ENCODE measurements at regions not wholly inside any gene's neighbourhood (a gene's known extent, or its start where the extent isn't known, plus 50 kb on each side); places are given as distances from the start of the nearest gene placed in this dataset.

DNA sequence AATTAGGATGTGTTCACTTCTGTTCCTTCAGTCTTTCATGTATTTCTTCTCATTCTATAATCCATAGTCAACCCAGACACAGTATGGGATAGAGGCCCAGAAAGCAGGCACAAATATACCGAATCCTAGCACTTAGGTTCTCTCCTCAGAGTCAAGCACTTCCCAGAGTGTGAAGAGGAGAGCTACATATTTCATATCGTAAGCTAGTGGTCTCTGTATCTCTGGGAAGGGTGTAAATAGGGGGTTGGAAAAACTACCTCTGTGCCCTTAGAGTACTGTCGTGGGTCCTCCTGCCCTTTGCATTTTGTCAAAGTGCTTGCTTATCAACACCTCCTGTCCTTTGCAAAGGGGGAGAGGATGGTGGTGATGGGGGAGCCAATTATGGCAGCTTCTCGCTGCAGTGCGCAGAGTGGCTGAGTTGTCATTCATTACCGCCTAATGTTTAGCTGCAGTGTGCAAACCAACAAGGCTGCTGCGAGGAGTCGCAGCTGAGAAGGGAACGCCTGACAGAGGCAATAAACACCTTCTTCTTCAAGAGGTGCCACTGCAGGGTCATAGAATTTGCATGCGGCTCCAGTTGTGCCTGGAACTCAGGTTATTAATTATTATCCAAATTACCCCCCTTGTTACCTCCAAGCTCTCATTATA is 182.7 kb downstream of the NUF2 start:
- Histone ChIP-seq H3K4me1 (no peaks in the 10 kb centered on the region), H3K27ac (no peak overlapping the region), H3K4me3 (no peak overlapping the region), H3K27me3 (no peaks in the 10 kb centered on the region), H3K36me3 (ENCODE audit: low read depth, missing control alignments) (no peaks in the 10 kb centered on the region), H3K9me3 (no peaks in the 10 kb centered on the region)
- WGBS, 2 donors: 75 to 84% methylated on average over 10 of the region's 10 CpGs
- no peak for DNase-seq
- TF ChIP-seq, protein P1, sequence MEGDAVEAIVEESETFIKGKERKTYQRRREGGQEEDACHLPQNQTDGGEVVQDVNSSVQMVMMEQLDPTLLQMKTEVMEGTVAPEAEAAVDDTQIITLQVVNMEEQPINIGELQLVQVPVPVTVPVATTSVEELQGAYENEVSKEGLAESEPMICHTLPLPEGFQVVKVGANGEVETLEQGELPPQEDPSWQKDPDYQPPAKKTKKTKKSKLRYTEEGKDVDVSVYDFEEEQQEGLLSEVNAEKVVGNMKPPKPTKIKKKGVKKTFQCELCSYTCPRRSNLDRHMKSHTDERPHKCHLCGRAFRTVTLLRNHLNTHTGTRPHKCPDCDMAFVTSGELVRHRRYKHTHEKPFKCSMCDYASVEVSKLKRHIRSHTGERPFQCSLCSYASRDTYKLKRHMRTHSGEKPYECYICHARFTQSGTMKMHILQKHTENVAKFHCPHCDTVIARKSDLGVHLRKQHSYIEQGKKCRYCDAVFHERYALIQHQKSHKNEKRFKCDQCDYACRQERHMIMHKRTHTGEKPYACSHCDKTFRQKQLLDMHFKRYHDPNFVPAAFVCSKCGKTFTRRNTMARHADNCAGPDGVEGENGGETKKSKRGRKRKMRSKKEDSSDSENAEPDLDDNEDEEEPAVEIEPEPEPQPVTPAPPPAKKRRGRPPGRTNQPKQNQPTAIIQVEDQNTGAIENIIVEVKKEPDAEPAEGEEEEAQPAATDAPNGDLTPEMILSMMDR (IDR thresholded peaks at IDR 0.05): no peak
- TF ChIP-seq POLR2A (IDR thresholded peaks at IDR 0.05): no peak
- intact Hi-C loops (cut with DNase I; ENCODE audit: low total_unique reads): no loop called here

DNA sequence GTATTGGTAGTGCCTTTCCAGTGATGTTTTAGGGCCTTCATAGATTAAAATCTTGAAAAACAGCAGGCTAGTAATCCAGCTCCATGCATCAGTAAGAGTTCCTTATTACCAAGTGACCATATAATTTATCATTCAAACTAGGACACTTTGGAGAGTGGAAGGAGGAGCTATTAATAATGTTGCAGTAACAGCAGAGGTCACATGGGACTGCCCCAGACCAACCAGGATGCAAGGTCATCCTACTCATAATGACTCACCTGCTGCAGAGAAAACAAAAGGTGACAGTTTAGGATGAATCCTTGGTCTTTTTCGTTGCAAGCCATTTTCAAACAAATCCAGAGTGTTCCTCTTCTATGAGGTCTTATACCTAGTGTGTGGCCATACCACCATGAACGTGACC is 187.4 kb downstream of the NUF2 start:
- H3K4me1 ChIP-seq: no peaks in the 10 kb centered on the region
- DNase-seq: no peak
- H3K27ac ChIP-seq: no peak overlapping the region
- intact Hi-C loops (cut with DNase I; ENCODE audit: low total_unique reads): no loop called here
- no peaks in the 10 kb centered on the region for H3K9me3 ChIP-seq
- H3K4me3 ChIP-seq: no peak overlapping the region
- H3K36me3 ChIP-seq (ENCODE audit: low read depth, missing control alignments): no peaks in the 10 kb centered on the region
- H3K27me3 ChIP-seq: no peaks in the 10 kb centered on the region
- 68 to 80% methylated on average over 2 of the region's 2 CpGs for WGBS, 2 donors
- TF ChIP-seq, protein P1 (IDR thresholded peaks at IDR 0.05): no peak
- TF ChIP-seq POLR2A (IDR thresholded peaks at IDR 0.05): no peak

DNA sequence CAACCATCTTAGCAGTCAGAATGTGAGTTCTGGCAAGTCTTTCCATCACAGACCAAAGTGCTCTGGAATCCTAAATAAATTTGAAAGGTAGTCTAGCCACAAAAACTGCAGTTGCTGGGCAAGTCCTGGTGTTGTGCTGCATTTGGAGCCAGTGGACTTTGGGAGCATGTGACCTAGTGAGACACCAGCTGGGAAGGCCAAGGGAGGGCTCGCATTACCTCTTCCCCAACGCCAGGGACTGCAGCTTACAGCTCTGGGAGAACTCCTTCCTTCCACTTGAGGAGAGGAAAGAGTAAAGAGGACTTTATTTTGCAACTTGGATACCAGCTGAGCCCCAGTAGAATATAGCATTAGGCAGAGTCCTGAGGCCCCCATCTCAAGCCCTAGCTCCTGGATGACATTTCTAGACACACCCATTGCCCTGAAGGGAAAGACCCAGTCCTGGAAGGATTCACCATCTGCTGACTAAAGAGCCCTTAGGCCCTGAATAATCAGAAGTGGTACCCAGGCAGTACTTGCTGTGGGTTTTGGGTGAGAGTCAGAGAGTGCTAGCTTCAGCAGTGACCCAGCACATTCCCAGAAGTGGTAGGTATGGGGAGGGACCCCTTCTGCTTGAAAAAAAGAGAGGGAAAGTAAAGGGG is 190.7 kb downstream of the NUF2 start:
- 75 to 88% methylated on average over 2 of the region's 2 CpGs for WGBS, 2 donors
- TF ChIP-seq, protein P1 (IDR thresholded peaks at IDR 0.05): no peak
- no peak for TF ChIP-seq POLR2A (IDR thresholded peaks at IDR 0.05)

DNA sequence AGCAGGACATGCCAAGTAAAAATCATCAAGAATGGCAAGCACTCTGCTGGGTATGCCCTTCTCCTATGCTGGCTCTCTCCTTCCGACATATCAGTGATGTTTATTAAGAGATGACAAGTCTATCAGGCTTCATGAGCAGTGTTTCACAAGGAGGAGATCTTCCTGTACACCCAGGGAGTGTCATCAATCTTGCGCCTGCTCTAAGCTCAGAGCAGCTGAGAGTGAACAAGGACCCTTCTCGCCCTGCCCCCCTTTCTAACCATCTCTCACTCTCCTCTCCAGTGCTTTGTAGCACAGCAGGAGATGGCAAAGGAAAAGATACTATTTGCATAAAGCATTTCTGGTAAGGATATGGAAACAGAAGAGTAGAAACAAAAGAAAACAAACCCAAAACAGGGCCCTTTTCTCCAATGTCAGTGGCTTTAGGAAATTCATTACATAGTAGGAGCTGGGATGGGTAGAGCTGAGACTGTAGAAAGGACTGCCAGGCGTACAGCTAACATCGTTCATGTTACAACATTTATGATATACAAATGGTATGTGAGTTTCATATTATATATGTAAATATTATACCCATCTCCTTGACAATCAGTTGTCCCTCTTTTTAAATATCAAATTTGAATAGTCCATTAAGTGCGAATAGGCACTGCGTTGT is 201.7 kb downstream of the NUF2 start:
- no peak overlapping the region for H3K27ac ChIP-seq
- no peaks in the 10 kb centered on the region for H3K27me3 ChIP-seq
- H3K4me3 ChIP-seq: no peak overlapping the region
- WGBS, 2 donors: 85 to 90% methylated on average over 7 of the region's 7 CpGs
- no peak for DNase-seq
- TF ChIP-seq, protein P1 (IDR thresholded peaks at IDR 0.05): no peak
- TF ChIP-seq POLR2A (IDR thresholded peaks at IDR 0.05): no peak
- H3K4me1 ChIP-seq: no peaks in the 10 kb centered on the region
- no peaks in the 10 kb centered on the region for H3K9me3 ChIP-seq
- no peaks in the 10 kb centered on the region for H3K36me3 ChIP-seq (ENCODE audit: low read depth, missing control alignments)
- intact Hi-C loops (cut with DNase I; ENCODE audit: low total_unique reads): no loop called here

More for the DNA sequence above, 190.7 kb downstream of the NUF2 start:
- Histone ChIP-seq H3K4me1 (no peaks in the 10 kb centered on the region), H3K27ac (no peak overlapping the region), H3K9me3 (no peaks in the 10 kb centered on the region), H3K27me3 (no peaks in the 10 kb centered on the region), H3K36me3 (ENCODE audit: low read depth, missing control alignments) (no peaks in the 10 kb centered on the region), H3K4me3 (no peak overlapping the region)
- no peak for DNase-seq
- intact Hi-C loops (cut with DNase I; ENCODE audit: low total_unique reads): no loop called here

Data from testis (tissue), 2 donors.